HG03575 (cell line): ENCODE measurements at regions not wholly inside any gene's neighbourhood (a gene's known extent, or its start where the extent isn't known, plus 50 kb on each side); places are given as distances from the start of the nearest gene placed in this dataset.

Experiments
- ATAC-seq: cut with Tn5 transposase; IDR thresholded peaks from one replicate; pipeline ENCODE4 v1.9.1; 2021; ENCODE audit not compliant: unreplicated experiment, insufficient number of reproducible peaks, low FRiP score; ENCODE audit errors: extremely low read depth

DNA sequence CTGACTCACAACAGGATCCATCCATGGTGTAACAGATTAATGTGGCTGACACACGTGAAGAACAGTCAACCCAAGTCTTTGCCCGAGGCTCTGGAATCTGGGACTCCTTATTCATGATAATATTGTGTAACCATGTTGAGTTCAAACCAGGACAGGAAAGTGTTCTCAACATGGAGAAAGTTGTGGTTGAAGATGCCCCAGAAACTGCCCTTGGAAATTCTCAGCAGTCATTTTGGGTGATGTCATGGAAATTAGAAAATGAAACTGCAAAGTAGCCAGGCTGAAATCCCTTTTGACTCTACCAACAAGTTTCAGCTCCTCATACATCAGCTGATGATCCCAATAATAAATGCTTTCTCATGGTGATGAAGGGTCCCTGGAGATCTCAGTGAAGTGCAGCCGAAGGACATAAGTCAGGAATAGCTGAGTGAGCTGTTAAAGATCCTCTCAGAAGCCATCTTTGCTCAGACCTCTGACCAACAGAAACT, 307.7 kb downstream of the TNS1 start:
- ATAC-seq: no peak

DNA sequence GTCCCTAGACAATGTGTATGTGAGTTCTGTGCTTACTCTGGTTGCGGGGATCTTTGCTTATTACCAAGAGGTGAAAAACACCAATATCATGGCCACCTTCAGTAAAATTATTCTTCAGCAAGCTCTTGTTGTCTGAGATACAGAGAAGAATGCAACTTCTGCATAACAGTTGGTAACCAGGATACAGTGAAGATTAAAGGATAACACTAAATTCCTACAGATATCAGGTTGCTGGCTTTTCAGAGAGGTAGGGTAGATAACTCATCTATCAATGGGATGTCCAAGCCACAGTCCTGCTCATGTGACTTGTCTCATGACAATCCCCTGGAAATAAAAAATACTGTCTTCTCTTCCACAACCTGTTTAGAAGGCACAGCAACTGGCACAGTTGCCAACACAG, 308.5 kb downstream of the TNS1 start:
- no peak for ATAC-seq

- no peak for ATAC-seq
These were observed 309.4 kb downstream of the TNS1 start for GRCh38 chr2:217693363-217693762.

DNA sequence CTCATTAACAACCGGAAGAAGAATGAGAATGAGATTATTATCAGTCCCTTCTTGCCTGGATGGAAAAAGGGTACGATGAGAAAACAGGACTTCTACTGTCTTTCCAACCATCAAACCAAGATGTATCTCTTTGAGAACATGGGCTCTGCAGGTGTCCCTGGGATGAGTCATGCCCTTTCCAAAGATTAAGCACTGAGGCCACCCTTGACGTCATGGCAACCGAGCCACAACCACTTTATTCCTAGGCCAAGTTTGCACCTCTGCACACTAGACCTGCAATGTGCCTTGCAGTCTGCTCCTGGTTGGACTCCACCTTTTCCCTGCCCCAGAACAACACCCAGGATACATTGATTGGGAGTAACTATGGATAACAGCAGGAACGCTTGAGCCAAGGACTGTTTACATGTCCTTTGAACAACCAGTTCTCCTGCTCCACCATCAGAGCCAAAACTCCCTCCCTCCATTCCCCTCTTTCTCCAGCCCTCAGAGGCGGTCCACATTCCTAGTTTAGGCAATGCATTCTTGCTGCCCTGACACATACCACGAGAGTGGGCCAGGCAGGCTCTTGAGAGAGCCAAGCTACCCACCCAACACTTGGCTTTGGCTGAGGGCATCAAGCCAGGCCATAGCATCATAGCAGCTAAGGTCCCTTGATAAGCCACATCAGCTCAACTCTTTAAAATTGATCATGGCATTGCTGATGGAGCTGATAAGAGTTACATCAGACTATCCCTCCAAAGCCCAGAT, 310.7 kb downstream of the TNS1 start:
- ATAC-seq: no peak

GRCh38 chr2:217691516-217691915, 311.3 kb downstream of the TNS1 start:
- no peak for ATAC-seq

DNA sequence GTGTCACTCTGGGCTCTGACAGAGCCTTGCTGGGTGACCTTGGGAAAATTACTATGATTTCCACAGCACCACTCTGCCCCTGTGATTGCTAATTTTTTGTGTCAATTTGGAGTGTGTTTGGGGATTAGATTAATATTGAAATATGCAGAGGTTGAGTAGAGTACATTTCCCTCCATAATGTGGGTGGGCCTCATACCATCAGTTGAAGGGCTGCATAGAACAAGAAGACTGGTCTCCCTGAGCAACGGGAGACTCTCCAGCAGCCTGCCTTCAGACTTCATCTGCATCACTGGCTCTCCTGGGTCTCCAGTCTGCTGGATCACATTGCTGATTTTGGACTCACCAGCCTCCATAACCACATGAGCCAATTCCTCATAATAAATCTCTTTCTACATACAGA, 313.7 kb downstream of the TNS1 start:
- no peak for ATAC-seq

DNA sequence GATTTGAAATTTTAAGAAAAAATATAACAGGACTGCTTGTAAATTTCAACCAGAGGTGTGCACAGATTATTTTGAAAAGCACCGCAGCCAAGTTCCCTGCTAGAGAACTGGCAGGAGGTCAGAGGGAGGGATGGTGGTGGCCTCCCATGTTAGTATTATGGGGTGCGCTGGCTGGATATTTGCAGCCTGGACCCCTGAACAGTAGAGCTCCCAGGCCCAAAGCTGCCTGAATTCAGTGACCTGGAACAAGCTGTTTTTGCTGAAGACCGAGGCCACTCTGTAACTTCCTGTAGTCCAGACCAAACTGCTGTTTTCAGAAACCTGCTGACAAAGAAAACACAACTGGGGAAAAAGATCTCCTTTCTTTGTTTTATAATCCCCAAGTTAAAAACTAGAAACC, 314.3 kb downstream of the TNS1 start:
- ATAC-seq: no peak

DNA sequence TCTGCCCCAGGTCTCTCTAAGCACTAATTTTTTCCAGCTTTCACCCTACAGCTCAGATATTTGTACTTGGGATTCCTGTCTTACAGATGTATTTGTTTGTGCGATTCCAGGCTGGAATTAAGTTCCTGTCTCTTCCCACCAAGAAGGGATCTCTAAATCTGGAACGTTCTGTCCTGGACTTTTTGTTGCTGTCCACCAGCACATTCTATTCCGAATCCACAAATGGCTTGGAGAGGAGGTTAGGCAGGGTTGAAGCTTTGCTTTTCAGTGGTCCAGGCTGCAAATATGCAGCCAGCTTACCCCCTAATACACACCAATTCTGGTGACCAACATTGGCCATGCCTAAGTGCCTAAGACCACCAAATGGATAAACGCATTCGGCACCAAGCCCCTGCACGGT, 315.0 kb downstream of the TNS1 start:
- ATAC-seq: no peak

DNA sequence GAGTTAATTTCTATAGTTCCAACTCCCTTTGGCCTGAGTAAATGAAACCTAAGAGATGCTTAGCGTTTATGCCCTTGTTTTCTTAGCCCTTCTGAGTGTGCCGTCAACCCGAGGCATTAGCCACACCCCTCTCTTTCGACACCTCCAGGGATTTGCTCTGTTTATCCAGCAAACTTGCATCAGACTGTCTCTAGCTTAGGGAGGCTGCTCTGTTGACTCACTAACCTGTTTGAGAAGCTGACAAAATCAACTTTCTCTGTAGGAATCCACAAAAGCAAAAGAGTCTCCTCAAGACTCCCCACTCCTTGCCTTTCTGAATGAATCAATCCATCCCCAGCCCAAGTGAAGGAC, 317.6 kb downstream of the TNS1 start:
- no peak for ATAC-seq

- ATAC-seq: no peak
These were observed 318.2 kb downstream of the TNS1 start for GRCh38 chr2:217684431-217685254.

- ATAC-seq: no peak
These were observed 319.5 kb downstream of the TNS1 start for GRCh38 chr2:217683106-217683870.

- ATAC-seq: no peak
These were observed 321.0 kb downstream of the TNS1 start for GRCh38 chr2:217681791-217682190.

DNA sequence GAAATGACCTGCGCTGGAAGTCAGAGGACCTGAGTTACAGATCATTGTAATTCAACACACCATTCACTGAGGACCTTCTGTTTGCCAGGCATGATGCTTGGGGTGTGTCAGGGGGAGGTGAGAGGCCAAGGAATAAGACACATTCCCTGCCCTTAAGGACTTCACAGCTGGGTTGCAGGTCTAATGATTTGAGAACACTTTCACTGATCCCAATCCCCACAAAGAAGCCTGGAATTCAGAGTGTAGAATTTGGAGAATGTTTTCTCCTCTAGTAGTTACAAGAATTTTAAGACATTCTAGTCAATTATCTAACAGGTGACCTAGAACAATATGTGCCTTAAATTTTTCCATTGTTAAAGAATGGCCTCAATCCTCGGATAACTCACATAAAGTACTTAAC, 322.4 kb downstream of the TNS1 start:
- no peak for ATAC-seq

GRCh38 chr2:217673627-217674026, 329.2 kb downstream of the TNS1 start:
- no peak for ATAC-seq

DNA sequence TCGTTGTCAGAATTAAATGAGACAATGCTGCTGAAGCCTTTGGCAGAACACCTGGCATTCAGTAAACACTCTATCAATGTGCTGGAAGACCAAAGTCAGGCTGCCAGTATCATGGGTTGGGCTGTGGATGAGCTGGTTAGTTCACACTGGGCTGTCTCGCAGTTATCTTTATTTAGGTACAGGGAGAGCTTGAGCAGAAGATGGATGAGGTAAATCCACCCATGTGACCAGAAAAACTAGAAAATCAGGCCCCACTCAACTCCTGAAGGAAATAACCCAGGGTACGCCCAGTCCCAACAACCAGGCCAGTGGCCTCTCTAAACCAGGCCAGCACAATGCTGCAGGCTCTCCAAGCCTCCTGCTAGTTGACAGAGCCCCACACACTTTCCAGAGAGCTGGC, 330.3 kb downstream of the TNS1 start:
- ATAC-seq: no peak

DNA sequence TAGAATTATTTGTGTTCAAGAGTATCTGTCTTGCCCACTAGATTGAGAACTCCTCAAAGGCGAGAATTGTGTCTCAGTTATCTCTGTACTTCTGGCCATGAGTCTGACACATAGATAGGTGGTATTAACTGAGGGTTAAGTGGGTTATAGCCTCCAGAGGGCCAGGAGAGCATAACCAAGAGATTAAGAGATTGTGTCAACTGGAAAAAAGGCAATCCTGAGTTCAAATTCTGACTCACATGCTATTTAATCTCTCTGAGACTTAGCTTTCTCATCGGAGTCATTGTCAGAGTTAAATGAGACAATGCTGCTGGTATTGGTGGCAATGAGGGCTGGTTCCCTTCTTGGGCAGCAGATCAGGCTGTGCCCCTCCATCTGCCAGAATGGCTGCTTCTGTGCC, 330.9 kb downstream of the TNS1 start:
- no peak for ATAC-seq

DNA sequence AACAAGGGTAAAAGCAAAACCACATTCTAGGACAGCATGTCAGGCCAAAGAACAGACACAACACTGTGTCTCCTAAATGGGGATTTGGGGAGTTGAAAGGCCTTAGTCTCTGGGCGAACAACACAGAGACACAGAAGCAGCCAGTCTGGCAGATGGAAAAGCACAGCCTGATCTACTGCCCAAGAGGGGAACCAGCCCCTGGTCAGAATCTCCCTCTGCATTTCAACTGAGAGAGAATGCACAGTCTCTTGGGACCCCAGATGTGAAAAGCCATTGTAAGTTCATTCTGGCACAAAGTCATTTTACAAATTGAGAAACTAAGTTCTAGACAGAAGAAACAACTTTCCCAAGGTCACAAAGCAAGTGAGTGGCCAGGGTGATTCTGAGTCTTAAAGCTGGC, 331.7 kb downstream of the TNS1 start:
- ATAC-seq: no peak

DNA sequence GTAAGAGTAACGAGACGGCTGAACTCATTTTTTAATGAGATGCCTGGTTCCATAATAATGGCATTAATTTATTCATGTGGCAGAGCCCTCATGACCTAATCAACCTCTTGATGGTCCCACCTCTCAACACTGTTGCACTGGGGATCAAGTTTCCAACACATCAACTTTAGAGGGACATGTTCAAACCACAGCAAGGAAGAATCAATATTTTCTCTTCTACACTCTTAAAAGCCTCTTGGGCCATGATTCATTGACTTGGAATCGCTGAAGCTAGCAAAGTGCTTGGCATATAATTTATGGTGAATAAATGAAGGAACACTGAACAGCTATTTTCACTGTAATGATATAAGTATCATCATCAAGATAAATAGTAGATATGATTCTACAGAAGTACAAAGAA, 333.0 kb downstream of the TNS1 start:
- no peak for ATAC-seq

GRCh38 chr2:217667512-217667911, 335.3 kb downstream of the TNS1 start:
- no peak for ATAC-seq

- ATAC-seq: no peak
These were observed 335.8 kb downstream of the TNS1 start for GRCh38 chr2:217667035-217667434.
